Thoracic aorta (tissue), 2 donors: ENCODE measurements at regions not wholly inside any gene's neighbourhood (a gene's known extent, or its start where the extent isn't known, plus 50 kb on each side); places are given as distances from the start of the nearest gene placed in this dataset.

Source experiments
- ATAC-seq: fragments of 150-250 bp; one replicate; pipeline ENCODE4 v1.8.0; 2017; ENCODE audit warnings: low read depth; ENCODE audit not compliant: insufficient number of reproducible peaks, low FRiP score
- DNase-seq: peaks from one replicate; pipeline ENCODE4 v3.0.0-alpha.2; 2020; ENCODE audit warnings: low spot score
- H3K27ac ChIP-seq, 2 donors: fragments of 200-600 bp; sonication (generic); 1 replicate in 1 of 2; 2 replicates in 1 of 2; pipeline ENCODE4 v1.5.1; 2016; ENCODE audit warnings: mild to moderate bottlenecking in 2 of 2, moderate library complexity in 2 of 2
- H3K27me3 ChIP-seq: fragments of 200-600 bp; sonication (generic); replicated peaks from 2 replicates; pipeline ENCODE4 v1.6.0; 2016; ENCODE audit warnings: mild to moderate bottlenecking; ENCODE audit not compliant: insufficient read depth
- H3K36me3 ChIP-seq: fragments of 200-600 bp; sonication (generic); one replicate; pipeline ENCODE4 v1.5.1; 2016
- H3K4me1 ChIP-seq, 2 donors: fragments of 200-600 bp; sonication (generic); 1 replicate in 1 of 2; 2 replicates in 1 of 2; pipeline versions ENCODE4 v1.5.1 to v1.6.0; 2016; ENCODE audit warnings: low read depth in 2 of 2, mild to moderate bottlenecking in 1 of 2; ENCODE audit not compliant: control insufficient read depth in 1 of 2
- H3K4me3 ChIP-seq: fragments of 200-600 bp; sonication (generic); 2 replicates; pipeline ENCODE4 v1.5.1; 2016; ENCODE audit warnings: mild to moderate bottlenecking
- H3K9me3 ChIP-seq: fragments of 200-600 bp; sonication (generic); 2 replicates; pipeline ENCODE4 v1.5.1; 2016
- CTCF ChIP-seq: fragments of 200-600 bp; sonication (generic); IDR thresholded peaks from one replicate; pipeline ENCODE4 v1.5.1; 2019; ENCODE audit warnings: antibody characterized with exemption

- Histone ChIP-seq H3K27ac (no peak overlapping the region), H3K27me3 (no peaks in the 10 kb centered on the region), H3K4me1 (no peaks in the 10 kb centered on the region), H3K9me3 (no peaks in the 10 kb centered on the region), H3K4me3 (no peak overlapping the region), H3K36me3 (no peaks in the 10 kb centered on the region)
- ATAC-seq (no peak), DNase-seq (no peak)
- TF ChIP-seq CTCF = no peak
Observed at GRCh38 chr2:129723277-129724020, 256.0 kb upstream of the RAB6C start.

GRCh38 chr2:129724021-129724757, 255.3 kb upstream of the RAB6C start:
- H3K9me3 ChIP-seq = no peaks in the 10 kb centered on the region
- H3K4me3 ChIP-seq = no peak overlapping the region
- no peaks in the 10 kb centered on the region for H3K4me1 ChIP-seq
- H3K27ac ChIP-seq = no peak overlapping the region
- TF ChIP-seq CTCF = no peak
- H3K27me3 ChIP-seq = no peaks in the 10 kb centered on the region
- ATAC-seq (no peak), DNase-seq (no peak)
- H3K36me3 ChIP-seq = no peaks in the 10 kb centered on the region

GRCh38 chr2:129726216-129726615, 253.2 kb upstream of the RAB6C start:
- DNase-seq (no peak), ATAC-seq (no peak)
- TF ChIP-seq CTCF = no peak

GRCh38 chr2:129727286-129727685, 252.2 kb upstream of the RAB6C start:
- Histone ChIP-seq H3K27me3 (no peaks in the 10 kb centered on the region), H3K9me3 (no peaks in the 10 kb centered on the region), H3K4me3 (no peak overlapping the region), H3K36me3 (no peaks in the 10 kb centered on the region), H3K4me1 (no peaks in the 10 kb centered on the region), H3K27ac (no peak overlapping the region)
- ATAC-seq (no peak), DNase-seq (no peak)
- TF ChIP-seq CTCF = no peak

More at GRCh38 chr2:129726216-129726615, 253.2 kb upstream of the RAB6C start:
- H3K4me3 ChIP-seq = no peak overlapping the region
- no peak overlapping the region for H3K27ac ChIP-seq
- H3K4me1 ChIP-seq = no peaks in the 10 kb centered on the region
- no peaks in the 10 kb centered on the region for H3K36me3 ChIP-seq
- H3K27me3 ChIP-seq = no peaks in the 10 kb centered on the region
- no peaks in the 10 kb centered on the region for H3K9me3 ChIP-seq
